ENCODE measurements at regions not wholly inside any gene's neighbourhood (a gene's known extent, or its start where the extent isn't known, plus 50 kb on each side); places are given as distances from the start of the nearest gene placed in this dataset.

DNA sequence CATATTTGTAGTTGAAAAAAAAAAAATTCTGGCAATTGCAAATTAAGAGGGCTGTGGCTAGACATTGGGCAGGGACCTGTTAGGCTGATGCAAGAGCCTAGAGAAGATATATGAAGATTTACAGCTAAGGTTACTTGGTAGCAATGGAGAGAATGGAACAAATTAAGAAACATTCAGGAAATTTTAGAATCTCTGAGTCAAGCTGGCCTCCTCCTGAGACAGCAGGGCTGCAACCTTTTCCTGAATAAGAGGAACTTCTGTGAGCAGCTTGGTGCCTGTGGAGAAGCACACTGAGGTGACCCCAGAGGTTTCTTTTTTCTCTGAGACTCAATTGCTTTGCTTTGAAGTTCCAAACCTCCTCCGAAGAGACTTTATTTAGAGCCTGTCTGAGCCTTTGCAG is 118.6 kb upstream of the LRATD1 start:
- no peak for DNase-seq (ENCODE audit: low spot score)
- TF ChIP-seq CTCF (IDR thresholded peaks at IDR 0.05; ENCODE audit: extremely low read depth, missing control alignments) = no peak

- TF ChIP-seq CTCF (IDR thresholded peaks at IDR 0.05; ENCODE audit: extremely low read depth, missing control alignments) = no peak
- DNase-seq (ENCODE audit: low spot score) = no peak
Measured at GRCh38 chr2:14516844-14517243, 115.7 kb upstream of the LRATD1 start.

GRCh38 chr2:14517731-14518130 is 114.8 kb upstream of the LRATD1 start:
- TF ChIP-seq CTCF (IDR thresholded peaks at IDR 0.05; ENCODE audit: extremely low read depth, missing control alignments) = no peak
- no peak for DNase-seq (ENCODE audit: low spot score)

DNA sequence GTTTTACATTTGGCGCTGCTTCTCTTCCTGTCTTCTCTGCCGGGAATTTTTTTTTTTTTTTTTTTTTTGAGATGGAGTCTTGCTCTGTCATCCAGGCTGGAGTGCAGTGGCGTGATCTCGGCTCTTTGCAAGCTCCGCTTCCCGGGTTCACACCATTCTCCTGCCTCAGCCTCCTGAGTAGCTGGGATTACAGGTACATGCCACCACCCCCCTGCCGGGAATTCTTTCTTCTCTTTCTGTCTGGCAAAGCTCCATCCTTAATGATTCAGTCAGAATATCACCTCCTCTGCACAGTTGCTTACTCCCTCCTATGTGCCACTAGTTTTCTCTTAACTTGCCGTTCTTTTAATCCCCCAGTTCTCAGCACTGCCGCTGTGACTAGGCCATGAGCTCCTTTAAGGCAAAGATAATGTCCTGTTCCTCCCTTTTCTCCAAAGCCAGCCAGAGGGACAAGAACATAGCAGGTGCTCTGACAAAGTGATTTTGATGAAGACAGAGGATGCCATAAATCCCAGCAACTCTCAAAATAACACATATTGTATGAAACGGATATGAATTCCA is 112.1 kb upstream of the LRATD1 start:
- DNase-seq (ENCODE audit: low spot score) = no peak
- no peak for TF ChIP-seq CTCF (IDR thresholded peaks at IDR 0.05; ENCODE audit: extremely low read depth, missing control alignments)

GRCh38 chr2:14524041-14524802 is 108.3 kb upstream of the LRATD1 start:
- no peak for DNase-seq (ENCODE audit: low spot score)
- TF ChIP-seq CTCF (IDR thresholded peaks at IDR 0.05; ENCODE audit: extremely low read depth, missing control alignments) = no peak

GRCh38 chr2:14524803-14525080 is 107.8 kb upstream of the LRATD1 start:
- no peak for DNase-seq (ENCODE audit: low spot score)
- no peak for TF ChIP-seq CTCF (IDR thresholded peaks at IDR 0.05; ENCODE audit: extremely low read depth, missing control alignments)

DNA sequence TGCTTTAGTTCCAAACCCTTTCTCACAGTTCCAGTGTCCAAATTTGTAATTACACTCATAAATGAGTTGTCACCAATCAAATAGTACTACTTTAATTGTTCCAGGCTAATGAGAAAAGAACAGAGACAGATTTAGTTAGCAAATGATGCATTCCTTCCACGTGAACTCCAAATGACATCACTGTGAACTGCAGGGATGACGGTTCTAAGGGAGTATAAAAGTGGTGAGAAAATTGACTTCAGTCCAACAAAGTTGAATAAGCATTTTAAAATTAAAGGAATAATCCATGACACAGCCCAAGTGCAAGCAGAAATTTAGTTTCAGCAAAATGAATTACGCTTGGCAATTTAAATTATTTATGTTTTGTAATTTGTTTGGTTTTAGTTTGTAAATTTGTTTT is 102.0 kb upstream of the LRATD1 start:
- no peak for TF ChIP-seq CTCF (IDR thresholded peaks at IDR 0.05; ENCODE audit: extremely low read depth, missing control alignments)
- DNase-seq (ENCODE audit: low spot score) = no peak

All from GM20000 (cell line).